ENCODE measurements at regions not wholly inside any gene's neighbourhood (a gene's known extent, or its start where the extent isn't known, plus 50 kb on each side); places are given as distances from the start of the nearest gene placed in this dataset.

GRCh38 chr20:11550657-11551338 lies 366.9 kb upstream of the BTBD3 start:
- no peak for TF ChIP-seq EZH2 (IDR thresholded peaks at IDR 0.05; ENCODE audit: low read depth)
- TF ChIP-seq CTCF (conservative IDR thresholded peaks at IDR 0.05), result no peak
- H3F3A ChIP-seq (ENCODE audit: insufficient read depth, low read depth), result no peaks in the 10 kb centered on the region
- H3K27me3 ChIP-seq (ENCODE audit: insufficient read depth, low read depth), result no peaks in the 10 kb centered on the region
- no peak overlapping the region for H3K27ac ChIP-seq
- DNase-seq, result no peak
- no TSS peak for BruUV-seq (replicated peaks)
- intact Hi-C loops (cut with micrococcal nuclease; ENCODE audit: unreplicated experiment), result loop anchor here (5.0 kb wide), 1 partner anchor 932 kb away; no protein-coding TSS in a partner anchor
- H3K4me3 ChIP-seq, result no peak overlapping the region
- CTCF ChIA-PET, result no interaction called here
- H3K9me3 ChIP-seq (ENCODE audit: insufficient read depth, low read depth), result no peaks in the 10 kb centered on the region; the same call in 1 of the 2 replicates
- H3K9me2 ChIP-seq (ENCODE audit: insufficient read depth), result no peaks in the 10 kb centered on the region
- no peaks in the 10 kb centered on the region for H3K4me1 ChIP-seq (replicated peaks; ENCODE audit: insufficient read depth)
- no peaks in the 10 kb centered on the region for H3K36me3 ChIP-seq (ENCODE audit: low read depth)
- POLR2A ChIA-PET (ENCODE audit: unreplicated experiment), result no interaction called here
- H2AFZ ChIP-seq, result no peak overlapping the region
- no peaks in the 10 kb centered on the region for H3K79me2 ChIP-seq (ENCODE audit: low read depth)
- H3K4me2 ChIP-seq, result no peak overlapping the region
- no peaks in the 10 kb centered on the region for H4K20me1 ChIP-seq (ENCODE audit: insufficient read depth)

- Histone ChIP-seq H3K9me3 (ENCODE audit: insufficient read depth, low read depth) (no peaks in the 10 kb centered on the region; the same call in 1 of the 2 replicates), H3K27me3 (ENCODE audit: insufficient read depth, low read depth) (no peaks in the 10 kb centered on the region), H4K20me1 (ENCODE audit: insufficient read depth) (no peaks in the 10 kb centered on the region), H3K4me2 (no peak overlapping the region), H3K79me2 (ENCODE audit: low read depth) (no peaks in the 10 kb centered on the region), H3K4me3 (no peak overlapping the region), H3K9me2 (ENCODE audit: insufficient read depth) (no peaks in the 10 kb centered on the region), H3K4me1 (replicated peaks; ENCODE audit: insufficient read depth) (no peaks in the 10 kb centered on the region), H3K27ac (no peak overlapping the region), H2AFZ (no peak overlapping the region), H3K36me3 (ENCODE audit: low read depth) (no peaks in the 10 kb centered on the region), H3F3A (ENCODE audit: insufficient read depth, low read depth) (no peaks in the 10 kb centered on the region)
- CTCF ChIA-PET, result no interaction called here
- DNase-seq, result no peak
- BruUV-seq (replicated peaks), result no TSS peak
- TF ChIP-seq EZH2 (IDR thresholded peaks at IDR 0.05; ENCODE audit: low read depth) (no peak), CTCF (conservative IDR thresholded peaks at IDR 0.05) (no peak)
- POLR2A ChIA-PET (ENCODE audit: unreplicated experiment), result no interaction called here
- intact Hi-C loops (cut with micrococcal nuclease; ENCODE audit: unreplicated experiment), result loop anchor here (5.0 kb wide), 1 partner anchor 931 kb away; no protein-coding TSS in a partner anchor
Measured at GRCh38 chr20:11551479-11551878, 366.2 kb upstream of the BTBD3 start.

GRCh38 chr20:11553603-11554002 lies 364.1 kb upstream of the BTBD3 start:
- DNase-seq, result no peak
- peak overlapping the region; percentile 74; the same call in 1 of the 2 replicates for H2AFZ ChIP-seq
- POLR2A ChIA-PET (ENCODE audit: unreplicated experiment), result no interaction called here
- H4K20me1 ChIP-seq (ENCODE audit: insufficient read depth), result no peaks in the 10 kb centered on the region
- no TSS peak for BruUV-seq (replicated peaks)
- no peaks in the 10 kb centered on the region for H3K9me2 ChIP-seq (ENCODE audit: insufficient read depth)
- no peaks in the 10 kb centered on the region for H3K27me3 ChIP-seq (ENCODE audit: insufficient read depth, low read depth)
- no peaks in the 10 kb centered on the region; the same call in 1 of the 2 replicates for H3K9me3 ChIP-seq (ENCODE audit: insufficient read depth, low read depth)
- TF ChIP-seq EZH2 (IDR thresholded peaks at IDR 0.05; ENCODE audit: low read depth) (no peak), CTCF (conservative IDR thresholded peaks at IDR 0.05) (peak; percentile 62)
- H3K4me3 ChIP-seq, result no peak overlapping the region
- H3K36me3 ChIP-seq (ENCODE audit: low read depth), result no peaks in the 10 kb centered on the region
- no peaks in the 10 kb centered on the region; the same call in 1 of the 2 replicates for H3F3A ChIP-seq (ENCODE audit: insufficient read depth, low read depth)
- CTCF ChIA-PET, result no interaction called here
- no peaks in the 10 kb centered on the region for H3K79me2 ChIP-seq (ENCODE audit: low read depth)
- H3K4me2 ChIP-seq, result 0 out of 2 replicates have a peak overlapping the region, but pooled peaks have one; percentile 6
- intact Hi-C loops (cut with micrococcal nuclease; ENCODE audit: unreplicated experiment), result loop anchor here (5.0 kb wide), 1 partner anchor 929 kb away; no protein-coding TSS in a partner anchor
- H3K4me1 ChIP-seq (replicated peaks; ENCODE audit: insufficient read depth), result no peaks in the 10 kb centered on the region
- no peak overlapping the region for H3K27ac ChIP-seq
